ENCODE measurements at regions not wholly inside any gene's neighbourhood (a gene's known extent, or its start where the extent isn't known, plus 50 kb on each side); places are given as distances from the start of the nearest gene placed in this dataset.

DNA sequence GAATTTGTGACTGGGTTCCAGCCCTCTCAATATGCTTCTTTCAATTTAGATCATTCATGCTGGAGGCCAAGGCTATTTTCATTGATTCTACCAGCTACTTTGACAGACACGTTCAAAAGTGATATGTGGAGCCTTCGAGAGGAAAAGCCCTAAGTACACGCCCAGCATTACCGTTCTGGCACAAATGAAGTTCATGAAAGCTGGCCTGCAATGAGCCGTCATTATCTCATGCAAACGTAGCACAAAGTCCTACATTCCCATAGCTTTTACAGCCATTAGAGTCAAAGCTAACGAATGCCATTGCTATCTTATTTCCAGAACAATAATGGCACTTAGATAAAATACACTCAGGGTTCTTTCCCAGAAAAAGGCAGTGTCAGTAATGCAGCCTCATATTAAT is 1237.6 kb downstream of the EFNB2 start:
- DNase-seq (ENCODE audit: low spot score), result no peak

GRCh38 chr13:105291987-105292386 is 1243.5 kb downstream of the EFNB2 start:
- no peak for DNase-seq (ENCODE audit: low spot score)

- no peak for DNase-seq (ENCODE audit: low spot score)
These were observed 1244.9 kb downstream of the EFNB2 start for GRCh38 chr13:105290596-105290995.

DNA sequence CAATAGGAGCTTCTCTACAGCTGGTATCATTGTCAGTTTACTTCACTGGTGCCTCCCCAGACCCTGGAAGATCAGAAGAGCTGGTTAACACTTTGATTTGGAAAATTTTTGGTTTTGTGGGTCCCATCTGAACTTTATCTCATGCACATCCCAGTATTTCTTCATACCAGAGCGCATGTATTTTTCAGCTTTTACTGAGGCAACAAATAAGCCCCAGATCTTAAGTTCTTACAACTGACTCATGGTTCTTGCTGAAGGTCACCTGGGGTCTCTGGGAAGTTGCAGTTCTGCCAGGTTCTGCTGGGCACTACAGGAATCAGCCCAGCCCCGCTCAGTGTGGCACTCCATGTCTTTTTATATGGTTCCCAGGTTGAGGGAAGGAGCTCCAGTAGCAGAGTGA is 1249.9 kb downstream of the EFNB2 start:
- DNase-seq (ENCODE audit: low spot score), result no peak

- DNase-seq (ENCODE audit: low spot score), result no peak
These were observed 1252.8 kb downstream of the EFNB2 start for GRCh38 chr13:105282406-105283285.

DNA sequence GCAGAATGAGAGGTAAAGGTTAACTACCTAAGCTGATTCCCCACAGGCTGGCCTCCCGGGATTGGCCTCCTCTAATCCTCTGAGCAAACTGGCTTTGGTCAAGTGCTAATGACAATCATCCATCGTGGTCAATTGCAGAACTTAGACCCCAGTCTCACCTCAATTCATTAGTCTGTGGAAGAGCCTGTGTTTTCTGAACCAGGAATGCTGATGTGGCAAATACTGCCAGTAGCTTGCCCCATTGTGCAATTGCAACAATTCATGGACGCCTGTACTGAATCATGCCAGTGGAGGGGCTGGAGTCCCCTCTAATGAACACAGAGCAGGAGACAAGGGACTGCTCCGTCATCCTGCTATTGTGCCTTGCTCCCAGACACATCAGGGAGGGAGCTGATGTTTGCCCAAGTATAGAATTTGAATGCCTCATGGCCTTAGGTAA is 1256.5 kb downstream of the EFNB2 start:
- DNase-seq (ENCODE audit: low spot score), result no peak

DNA sequence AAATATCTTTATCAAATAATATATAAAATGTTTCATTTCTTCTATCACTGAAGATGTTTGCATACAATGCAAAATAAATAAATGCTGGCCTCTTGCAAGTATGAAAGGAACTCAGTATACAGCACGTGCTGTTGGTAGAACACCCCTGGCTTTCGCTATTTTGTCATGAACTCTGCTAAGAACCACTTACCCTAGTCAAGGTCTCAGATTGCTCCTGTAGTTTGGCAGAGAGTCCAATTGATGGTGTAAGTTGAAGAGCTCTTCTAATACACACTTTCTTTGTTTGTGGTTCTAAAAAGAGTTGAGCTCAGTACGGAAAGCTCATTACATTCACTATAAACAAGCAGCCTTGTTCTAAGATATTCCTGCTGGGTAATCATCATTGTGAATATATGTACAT is 1258.9 kb downstream of the EFNB2 start:
- DNase-seq (ENCODE audit: low spot score), result no peak

DNA sequence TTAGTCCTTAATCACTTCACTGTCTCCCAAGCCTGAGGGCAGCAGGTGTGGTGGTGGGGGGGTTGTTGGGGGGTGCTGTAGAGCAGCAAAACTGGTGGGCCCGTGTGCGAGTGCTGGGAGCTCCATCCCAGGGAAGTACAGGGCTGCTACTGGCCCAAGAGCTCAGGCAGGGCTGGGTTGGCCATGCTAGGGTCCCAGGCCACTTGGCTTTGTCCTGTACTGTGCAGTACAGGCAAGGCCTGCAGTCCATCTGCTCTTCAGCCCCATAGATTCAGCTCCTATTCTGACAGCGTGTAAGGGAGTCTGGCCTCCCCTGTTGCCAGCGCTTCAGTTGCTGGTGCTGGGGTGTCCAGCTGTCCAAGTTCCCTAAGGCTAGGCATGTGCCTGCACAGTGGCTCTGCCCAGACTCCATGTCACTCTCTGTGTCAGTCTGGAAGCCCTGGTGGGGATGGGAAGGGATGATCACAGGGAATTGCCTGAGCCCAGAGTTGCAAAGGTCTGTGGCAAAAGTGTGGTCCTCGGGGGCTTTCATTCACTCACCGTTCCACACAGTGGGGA is 1261.7 kb downstream of the EFNB2 start:
- DNase-seq (ENCODE audit: low spot score), result no peak

GRCh38 chr13:105272660-105273631 is 1262.5 kb downstream of the EFNB2 start:
- no peak for DNase-seq (ENCODE audit: low spot score)

GRCh38 chr13:105266615-105267014 is 1268.8 kb downstream of the EFNB2 start:
- no peak for DNase-seq (ENCODE audit: low spot score)

- DNase-seq (ENCODE audit: low spot score), result no peak
These were observed 1272.9 kb downstream of the EFNB2 start for GRCh38 chr13:105262579-105262978.

GRCh38 chr13:105259426-105259825 is 1276.0 kb downstream of the EFNB2 start:
- no peak for DNase-seq (ENCODE audit: low spot score)

- no peak for DNase-seq (ENCODE audit: low spot score)
These were observed 1280.0 kb downstream of the EFNB2 start for GRCh38 chr13:105255472-105255871.

GRCh38 chr13:105251293-105251692 is 1284.2 kb downstream of the EFNB2 start:
- no peak for DNase-seq (ENCODE audit: low spot score)

- no peak for DNase-seq (ENCODE audit: low spot score)
These were observed 1287.6 kb downstream of the EFNB2 start for GRCh38 chr13:105247830-105248229.

DNA sequence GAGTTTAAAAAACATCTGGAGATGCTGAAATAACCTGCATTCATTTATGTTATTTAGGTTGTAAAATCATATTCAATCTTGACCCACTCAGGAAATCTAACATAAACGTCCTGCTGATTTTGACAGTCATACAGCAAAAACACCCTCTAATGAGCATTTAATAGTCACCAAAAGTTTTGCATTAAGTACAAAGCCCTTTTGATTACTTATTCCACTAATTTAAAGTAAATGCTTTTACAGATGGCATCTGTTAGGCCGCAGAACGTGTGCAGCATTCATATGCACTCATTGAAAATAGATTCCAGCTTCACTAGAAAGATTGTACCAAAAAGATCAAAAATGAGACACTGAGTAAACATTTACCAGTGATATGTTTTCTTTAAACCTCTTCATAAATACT is 1295.1 kb downstream of the EFNB2 start:
- DNase-seq (ENCODE audit: low spot score), result no peak

DNA sequence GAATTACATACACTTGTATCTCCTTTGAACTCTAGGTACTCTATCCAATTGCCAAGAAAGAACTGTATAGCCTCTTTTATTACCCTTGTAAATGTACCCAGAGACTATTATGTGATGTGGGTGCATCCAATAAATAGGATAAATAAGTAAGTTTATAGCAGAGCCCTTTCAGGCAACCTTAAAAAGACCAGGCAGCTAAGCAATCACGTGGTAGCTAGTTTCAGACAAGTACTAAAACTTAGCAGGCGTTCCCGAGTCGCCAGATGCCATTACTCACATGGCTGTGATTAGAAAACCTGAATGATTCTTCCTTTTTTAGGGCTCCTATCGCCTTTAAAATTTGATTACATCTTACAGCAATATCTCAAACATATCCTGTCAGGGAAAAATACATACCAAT is 1303.0 kb downstream of the EFNB2 start:
- no peak for DNase-seq (ENCODE audit: low spot score)

GRCh38 chr13:105232006-105232405 is 1303.5 kb downstream of the EFNB2 start:
- DNase-seq (ENCODE audit: low spot score), result no peak

GRCh38 chr13:105231579-105231978 is 1303.9 kb downstream of the EFNB2 start:
- no peak for DNase-seq (ENCODE audit: low spot score)

GRCh38 chr13:105220881-105221280 is 1314.6 kb downstream of the EFNB2 start:
- no peak for DNase-seq (ENCODE audit: low spot score)

GRCh38 chr13:105220063-105220462 is 1315.4 kb downstream of the EFNB2 start:
- no peak for DNase-seq (ENCODE audit: low spot score)

- DNase-seq (ENCODE audit: low spot score), result no peak
These were observed 1315.8 kb downstream of the EFNB2 start for GRCh38 chr13:105219651-105220050.

GRCh38 chr13:105213512-105213911 is 1322.0 kb downstream of the EFNB2 start:
- no peak for DNase-seq (ENCODE audit: low spot score)

Data from hematopoietic multipotent progenitor cell treated with erythropoietin and hydrocortisone succinate and interleukin-3 and kit ligand, for 17 days (in vitro differentiated cells).